Activated B cell treated with CpG ODN at 0.5 μM for 24 hours (primary cell): ENCODE measurements at regions not wholly inside any gene's neighbourhood (a gene's known extent, or its start where the extent isn't known, plus 50 kb on each side); places are given as distances from the start of the nearest gene placed in this dataset.

Experiments
- ATAC-seq: fragments of 200-7000 bp; cut with Tn5 transposase; one replicate; pipeline ENCODE4 v1.10.0; 2021; ENCODE audit warnings: low read depth, mild to moderate bottlenecking, moderate library complexity
- CTCF ChIA-PET: fragments of 350-600 bp; sonication (Branson Sonifier 250); formaldehyde crosslinking; loops from one replicate; lab custom pipeline; 2021; ENCODE audit warnings: antibody characterized with exemption; lab: Charles Lee
- POLR2A ChIA-PET: fragments of 350-600 bp; sonication (Branson Sonifier 250); formaldehyde crosslinking; loops from one replicate; lab custom pipeline; 2021; ENCODE audit warnings: antibody characterized with exemption; lab: Charles Lee
- DNase-seq: peaks from one replicate; pipeline ENCODE4 v3.0.0; 2022
- H3K27ac Mint-ChIP-seq: one replicate; pipeline ENCODE4 v1.8.0; 2020; ENCODE audit warnings: mixed read lengths
- H3K27me3 Mint-ChIP-seq: one replicate; pipeline ENCODE4 v1.8.0; 2021; ENCODE audit warnings: mixed read lengths
- H3K36me3 Mint-ChIP-seq: one replicate; pipeline ENCODE4 v1.8.0; 2021; ENCODE audit warnings: low read depth, mixed read lengths
- H3K4me1 Mint-ChIP-seq: one replicate; pipeline ENCODE4 v1.8.0; 2021; ENCODE audit warnings: mixed read lengths
- H3K4me3 Mint-ChIP-seq: one replicate; pipeline ENCODE4 v1.8.0; 2020; ENCODE audit warnings: mild to moderate bottlenecking, mixed read lengths
- H3K9me3 Mint-ChIP-seq: one replicate; pipeline ENCODE4 v1.8.0; 2020; ENCODE audit warnings: mixed read lengths
- intact Hi-C: fragments of 100-400 bp; cut with micrococcal nuclease; formaldehyde crosslinking; loops from one replicate; pipeline ENCODE4 v1.15.1; 2024
- TF ChIP-seq, protein P1 (sequence below): fragments of 200-600 bp; IDR thresholded peaks from one replicate; pipeline ENCODE4 v1.8.0; 2022; ENCODE audit warnings: antibody characterized with exemption, mild to moderate bottlenecking

DNA sequence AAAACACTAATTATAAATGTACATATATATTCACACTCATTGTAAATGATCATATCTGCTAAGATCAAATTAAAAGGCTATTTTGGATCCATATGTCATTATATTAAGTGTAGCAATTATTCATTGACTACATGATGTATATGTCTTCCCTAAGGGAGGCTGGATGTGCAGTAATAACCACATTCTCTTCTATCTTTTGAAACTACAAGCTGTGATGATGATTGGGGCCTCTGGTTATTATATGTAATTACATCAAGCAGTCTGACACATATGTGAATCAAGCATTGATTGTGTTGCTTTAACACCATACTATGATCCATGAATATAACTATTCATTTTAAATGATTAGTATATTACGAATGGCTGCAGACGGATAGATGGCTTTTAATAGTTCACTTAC lies 1973.4 kb downstream of the SUCLG1 start:
- no peaks in the 10 kb centered on the region for H3K27me3 Mint-ChIP-seq
- H3K27ac Mint-ChIP-seq, result no peak overlapping the region
- DNase-seq (no peak), ATAC-seq (no peak)
- ChIA-PET CTCF (no interaction called here), POLR2A (no interaction called here)
- no peaks in the 10 kb centered on the region for H3K4me1 Mint-ChIP-seq
- no peak overlapping the region for H3K4me3 Mint-ChIP-seq
- TF ChIP-seq, protein P1, sequence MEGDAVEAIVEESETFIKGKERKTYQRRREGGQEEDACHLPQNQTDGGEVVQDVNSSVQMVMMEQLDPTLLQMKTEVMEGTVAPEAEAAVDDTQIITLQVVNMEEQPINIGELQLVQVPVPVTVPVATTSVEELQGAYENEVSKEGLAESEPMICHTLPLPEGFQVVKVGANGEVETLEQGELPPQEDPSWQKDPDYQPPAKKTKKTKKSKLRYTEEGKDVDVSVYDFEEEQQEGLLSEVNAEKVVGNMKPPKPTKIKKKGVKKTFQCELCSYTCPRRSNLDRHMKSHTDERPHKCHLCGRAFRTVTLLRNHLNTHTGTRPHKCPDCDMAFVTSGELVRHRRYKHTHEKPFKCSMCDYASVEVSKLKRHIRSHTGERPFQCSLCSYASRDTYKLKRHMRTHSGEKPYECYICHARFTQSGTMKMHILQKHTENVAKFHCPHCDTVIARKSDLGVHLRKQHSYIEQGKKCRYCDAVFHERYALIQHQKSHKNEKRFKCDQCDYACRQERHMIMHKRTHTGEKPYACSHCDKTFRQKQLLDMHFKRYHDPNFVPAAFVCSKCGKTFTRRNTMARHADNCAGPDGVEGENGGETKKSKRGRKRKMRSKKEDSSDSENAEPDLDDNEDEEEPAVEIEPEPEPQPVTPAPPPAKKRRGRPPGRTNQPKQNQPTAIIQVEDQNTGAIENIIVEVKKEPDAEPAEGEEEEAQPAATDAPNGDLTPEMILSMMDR, result no peak
- H3K36me3 Mint-ChIP-seq, result no peaks in the 10 kb centered on the region
- peaks cover 9% of the 10 kb centered on the region for H3K9me3 Mint-ChIP-seq
- intact Hi-C loops, result no loop called here

DNA sequence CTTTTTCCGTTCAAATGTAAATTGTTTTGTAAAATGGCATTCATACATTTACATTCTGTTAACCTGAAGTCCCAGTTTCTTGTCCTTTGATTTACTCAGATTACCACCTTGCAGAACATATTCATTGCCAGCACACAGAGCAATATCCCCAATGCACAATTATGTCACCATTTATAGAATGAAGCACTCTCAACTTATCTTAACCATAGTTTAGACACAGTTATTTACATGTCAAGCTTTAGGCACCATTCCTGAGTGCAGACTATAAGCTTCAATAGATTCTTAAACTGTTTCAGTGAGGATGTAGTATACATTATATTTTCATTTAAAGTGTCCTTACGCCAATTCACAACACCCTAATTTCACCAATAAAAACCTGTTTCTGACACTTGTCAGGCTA lies 1977.9 kb downstream of the SUCLG1 start:
- ATAC-seq (no peak), DNase-seq (no peak)
- ChIA-PET POLR2A (no interaction called here), CTCF (no interaction called here)
- H3K36me3 Mint-ChIP-seq, result no peaks in the 10 kb centered on the region
- H3K4me3 Mint-ChIP-seq, result no peak overlapping the region
- TF ChIP-seq, protein P1, result no peak
- intact Hi-C loops, result no loop called here
- no peaks in the 10 kb centered on the region for H3K27me3 Mint-ChIP-seq
- H3K27ac Mint-ChIP-seq, result no peak overlapping the region
- no peaks in the 10 kb centered on the region for H3K4me1 Mint-ChIP-seq
- peaks cover 8% of the 10 kb centered on the region for H3K9me3 Mint-ChIP-seq

DNA sequence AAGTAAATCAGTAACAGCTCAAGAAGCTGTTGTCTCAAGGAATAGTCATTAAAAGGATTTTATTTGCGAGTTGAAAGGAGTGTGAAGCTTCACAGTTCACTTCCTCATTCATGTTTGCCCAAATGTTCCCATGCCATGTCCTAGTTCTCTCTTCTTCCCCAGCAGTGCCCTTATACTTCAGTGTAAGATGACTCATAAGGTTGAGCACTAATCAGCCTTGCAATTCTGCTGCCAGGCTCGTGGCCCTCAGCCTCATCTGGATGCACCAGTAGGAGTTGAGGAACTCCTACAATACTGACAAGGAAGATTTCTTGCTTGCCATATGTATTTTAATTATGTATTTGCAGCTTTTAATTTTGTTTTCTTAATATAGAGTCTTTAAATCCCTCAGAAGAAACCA lies 1980.4 kb downstream of the SUCLG1 start:
- intact Hi-C loops, result no loop called here
- H3K4me1 Mint-ChIP-seq, result no peaks in the 10 kb centered on the region
- H3K4me3 Mint-ChIP-seq, result no peak overlapping the region
- no peaks in the 10 kb centered on the region for H3K36me3 Mint-ChIP-seq
- peaks cover 3% of the 10 kb centered on the region for H3K9me3 Mint-ChIP-seq
- CTCF ChIA-PET, result no interaction called here
- no peak overlapping the region for H3K27ac Mint-ChIP-seq
- POLR2A ChIA-PET, result no interaction called here
- no peaks in the 10 kb centered on the region for H3K27me3 Mint-ChIP-seq
- TF ChIP-seq, protein P1, result no peak
- ATAC-seq (no peak), DNase-seq (no peak)

DNA sequence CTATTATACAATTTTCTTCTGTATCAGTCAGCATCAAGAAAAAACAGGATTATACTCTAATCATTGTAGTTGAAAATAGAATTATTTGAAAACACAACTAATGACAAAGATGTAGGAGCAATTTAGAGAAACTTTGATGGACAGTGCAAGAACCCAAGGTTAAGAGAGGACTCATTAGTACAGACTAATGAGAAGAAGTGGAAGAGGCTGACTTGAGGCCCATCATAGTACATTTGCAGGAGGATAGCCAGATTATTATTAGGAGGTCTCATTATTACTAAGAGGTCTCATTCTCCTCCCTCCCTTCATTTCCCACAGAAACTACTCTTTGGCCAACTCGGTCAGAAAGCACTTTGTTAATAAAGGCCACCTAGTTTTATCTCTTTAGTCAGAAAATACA lies 1983.0 kb downstream of the SUCLG1 start:
- no peak overlapping the region for H3K27ac Mint-ChIP-seq
- no peak for DNase-seq
- no peaks in the 10 kb centered on the region for H3K4me1 Mint-ChIP-seq
- no peak for ATAC-seq
- ChIA-PET POLR2A (no interaction called here), CTCF (no interaction called here)
- TF ChIP-seq, protein P1, result no peak
- intact Hi-C loops, result no loop called here
- no peak overlapping the region for H3K4me3 Mint-ChIP-seq
- H3K9me3 Mint-ChIP-seq, result peaks cover 5% of the 10 kb centered on the region
- no peaks in the 10 kb centered on the region for H3K36me3 Mint-ChIP-seq
- H3K27me3 Mint-ChIP-seq, result no peaks in the 10 kb centered on the region

DNA sequence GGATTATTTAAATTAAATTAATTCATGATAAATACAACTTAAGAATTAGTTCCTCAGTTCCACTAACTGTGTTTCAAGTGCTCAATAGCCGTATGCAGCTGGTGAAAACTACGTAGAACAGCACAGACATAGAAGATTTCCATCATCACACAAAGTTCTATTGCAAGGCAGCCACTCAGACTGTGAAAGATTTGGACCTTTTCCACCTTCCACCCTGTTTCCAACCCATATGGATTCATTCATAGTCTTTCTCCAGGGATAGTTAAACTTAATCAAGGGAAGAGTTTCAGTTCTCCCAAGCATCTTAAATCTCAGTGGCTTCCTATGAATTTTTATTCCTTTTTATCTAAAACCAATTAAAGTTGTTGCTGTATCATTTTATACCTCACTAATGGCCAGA lies 2030.8 kb downstream of the SUCLG1 start:
- intact Hi-C loops, result no loop called here
- no peaks in the 10 kb centered on the region for H3K27me3 Mint-ChIP-seq
- ATAC-seq (no peak), DNase-seq (no peak)
- H3K36me3 Mint-ChIP-seq, result no peaks in the 10 kb centered on the region
- peaks cover 2% of the 10 kb centered on the region for H3K9me3 Mint-ChIP-seq
- H3K4me3 Mint-ChIP-seq, result no peak overlapping the region
- TF ChIP-seq, protein P1, result no peak
- ChIA-PET CTCF (no interaction called here), POLR2A (no interaction called here)
- H3K27ac Mint-ChIP-seq, result no peak overlapping the region
- H3K4me1 Mint-ChIP-seq, result no peaks in the 10 kb centered on the region
